ENCODE measurements at regions not wholly inside any gene's neighbourhood (a gene's known extent, or its start where the extent isn't known, plus 50 kb on each side); places are given as distances from the start of the nearest gene placed in this dataset.
"Not testable (repeated sequence)": the region's sequence is repeated elsewhere in the genome, so short reads cannot be mapped to it uniquely, and the experiment has no call there.

- no peaks in the 10 kb centered on the region for H3K36me3 Mint-ChIP-seq (ENCODE audit: low read depth)
- no peaks in the 10 kb centered on the region for H3K9me3 Mint-ChIP-seq
- no peaks in the 10 kb centered on the region for H3K4me1 Mint-ChIP-seq
- no peak overlapping the region for H3K4me3 Mint-ChIP-seq
- no peak overlapping the region for H3K27ac Mint-ChIP-seq (ENCODE audit: unreplicated experiment)
- H3K27me3 Mint-ChIP-seq (ENCODE audit: low read depth), result no peaks in the 10 kb centered on the region
- no peak for TF ChIP-seq CTCF (conservative IDR thresholded peaks at IDR 0.05)
- DNase-seq (ENCODE audit: low read depth, low spot score), result no peak
These were observed 545.3 kb upstream of the GRID2 start for GRCh38 chr4:91758487-91758886.

GRCh38 chr4:91764085-91764484 is 539.7 kb upstream of the GRID2 start:
- H3K27me3 Mint-ChIP-seq (ENCODE audit: low read depth), result no peaks in the 10 kb centered on the region
- no peaks in the 10 kb centered on the region for H3K4me1 Mint-ChIP-seq
- H3K4me3 Mint-ChIP-seq, result no peak overlapping the region
- no peak for DNase-seq (ENCODE audit: low read depth, low spot score)
- no peaks in the 10 kb centered on the region for H3K9me3 Mint-ChIP-seq
- TF ChIP-seq CTCF (conservative IDR thresholded peaks at IDR 0.05), result no peak
- H3K36me3 Mint-ChIP-seq (ENCODE audit: low read depth), result no peaks in the 10 kb centered on the region
- H3K27ac Mint-ChIP-seq (ENCODE audit: unreplicated experiment), result no peak overlapping the region

GRCh38 chr4:91769912-91770311 is 533.9 kb upstream of the GRID2 start:
- Mint-ChIP-seq H3K36me3 (ENCODE audit: low read depth) (peaks cover 3% of the 10 kb centered on the region), H3K4me1 (no peaks in the 10 kb centered on the region), H3K4me3 (no peak overlapping the region), H3K27me3 (ENCODE audit: low read depth) (no peaks in the 10 kb centered on the region), H3K9me3 (peaks cover 2% of the 10 kb centered on the region), H3K27ac (ENCODE audit: unreplicated experiment) (no peak overlapping the region)
- TF ChIP-seq CTCF (conservative IDR thresholded peaks at IDR 0.05), result no peak
- no peak for DNase-seq (ENCODE audit: low read depth, low spot score)

GRCh38 chr4:91791631-91792030 is 512.1 kb upstream of the GRID2 start:
- peak overlapping the region; percentile 93 for H3K4me3 Mint-ChIP-seq
- DNase-seq (ENCODE audit: low read depth, low spot score), result peak; percentile 7
- H3K9me3 Mint-ChIP-seq; H3K36me3 Mint-ChIP-seq (ENCODE audit: low read depth); H3K4me1 Mint-ChIP-seq; H3K27me3 Mint-ChIP-seq (ENCODE audit: low read depth): not testable (repeated sequence)
- H3K27ac Mint-ChIP-seq (ENCODE audit: unreplicated experiment), result peak overlapping the region; percentile 94

GRCh38 chr4:91795947-91796346 is 507.8 kb upstream of the GRID2 start:
- Mint-ChIP-seq H3K4me1 (peaks cover 6% of the 10 kb centered on the region), H3K27ac (ENCODE audit: unreplicated experiment) (no peak overlapping the region), H3K4me3 (no peak overlapping the region), H3K27me3 (ENCODE audit: low read depth) (no peaks in the 10 kb centered on the region), H3K36me3 (ENCODE audit: low read depth) (no peaks in the 10 kb centered on the region), H3K9me3 (no peaks in the 10 kb centered on the region)
- no peak for DNase-seq (ENCODE audit: low read depth, low spot score)
- TF ChIP-seq CTCF (conservative IDR thresholded peaks at IDR 0.05), result no peak

GRCh38 chr4:91812319-91812718 is 491.4 kb upstream of the GRID2 start:
- Mint-ChIP-seq H3K4me1 (no peaks in the 10 kb centered on the region), H3K4me3 (no peak overlapping the region), H3K36me3 (ENCODE audit: low read depth) (no peaks in the 10 kb centered on the region), H3K27ac (ENCODE audit: unreplicated experiment) (no peak overlapping the region), H3K27me3 (ENCODE audit: low read depth) (no peaks in the 10 kb centered on the region), H3K9me3 (peaks cover 2% of the 10 kb centered on the region)
- DNase-seq (ENCODE audit: low read depth, low spot score), result no peak
- TF ChIP-seq CTCF (conservative IDR thresholded peaks at IDR 0.05), result no peak

Data from neural crest cell (in vitro differentiated cells).